Hepatocyte (in vitro differentiated cells): ENCODE measurements at regions not wholly inside any gene's neighbourhood (a gene's known extent, or its start where the extent isn't known, plus 50 kb on each side); places are given as distances from the start of the nearest gene placed in this dataset.

Source experiments
- DNase-seq: peaks from one replicate; pipeline ENCODE4 v3.0.0-alpha.2; 2016; ENCODE audit warnings: low spot score
- H2AFZ ChIP-seq: fragments of 200-600 bp; sonication (generic); 2 replicates; pipeline ENCODE4 v1.6.0; 2016; ENCODE audit warnings: antibody characterized with exemption, mild to moderate bottlenecking
- H3K27ac ChIP-seq: fragments of 200-600 bp; sonication (generic); 2 replicates; pipeline ENCODE4 v1.5.1; 2016; ENCODE audit warnings: mild to moderate bottlenecking
- H3K27me3 ChIP-seq: fragments of 200-600 bp; sonication (generic); 2 replicates; pipeline ENCODE4 v1.6.1; 2016
- H3K36me3 ChIP-seq: fragments of 200-600 bp; sonication (generic); replicated peaks from 2 replicates; pipeline ENCODE4 v1.5.1; 2016; ENCODE audit warnings: low read depth; ENCODE audit not compliant: insufficient read depth
- H3K4me1 ChIP-seq: fragments of 200-600 bp; sonication (generic); 2 replicates; pipeline ENCODE4 v1.5.1; 2016; ENCODE audit warnings: mild to moderate bottlenecking, moderate library complexity; ENCODE audit not compliant: insufficient read depth
- H3K4me2 ChIP-seq: fragments of 200-600 bp; sonication (generic); 2 replicates; pipeline ENCODE4 v1.6.0; 2016
- H3K4me3 ChIP-seq: fragments of 200-600 bp; sonication (generic); 2 replicates; pipeline ENCODE4 v1.5.1; 2016; ENCODE audit warnings: mild to moderate bottlenecking
- H3K79me2 ChIP-seq: fragments of 200-600 bp; sonication (generic); 2 replicates; pipeline ENCODE4 v1.6.0; 2017; ENCODE audit warnings: mild to moderate bottlenecking
- H3K9me2 ChIP-seq: fragments of 200-600 bp; sonication (generic); replicated peaks from 2 replicates; pipeline ENCODE4 v1.6.0; 2017; ENCODE audit warnings: mild to moderate bottlenecking; ENCODE audit not compliant: insufficient read depth
- H3K9me3 ChIP-seq: fragments of 200-600 bp; sonication (generic); 2 replicates; pipeline ENCODE4 v1.5.1; 2016; ENCODE audit warnings: low read depth, mild to moderate bottlenecking
- H4K20me1 ChIP-seq: fragments of 200-600 bp; sonication (generic); 2 replicates; pipeline ENCODE4 v1.6.0; 2016; ENCODE audit warnings: mild to moderate bottlenecking; ENCODE audit not compliant: insufficient read depth, poor library complexity, severe bottlenecking
- CTCF ChIP-seq: fragments of 200-600 bp; sonication (generic); IDR thresholded peaks from 2 replicates; pipeline ENCODE4 v1.5.1; 2016; ENCODE audit warnings: antibody characterized with exemption, mild to moderate bottlenecking; ENCODE audit not compliant: poor library complexity
- EZH2 ChIP-seq: fragments of 200-600 bp; sonication (generic); IDR thresholded peaks from 2 replicates; pipeline ENCODE4 v1.6.1; 2016; ENCODE audit warnings: antibody characterized with exemption, mild to moderate bottlenecking, borderline replicate concordance
- EZH2phosphoT487 ChIP-seq: fragments of 200-600 bp; sonication (generic); IDR thresholded peaks from one replicate; pipeline ENCODE4 v1.6.1; 2018; ENCODE audit warnings: antibody characterized with exemption, mild to moderate bottlenecking, low read depth, moderate library complexity; ENCODE audit not compliant: unreplicated experiment, severe bottlenecking
- WGBS: methylation state at CpG from one replicate; pipeline ENCODE4 v1.1.6; 2016; ENCODE audit warnings: low lambda C conversion rate; ENCODE audit errors: missing lambda C conversion rate; 5-methylcytosine and 5-hydroxymethylcytosine counted together

DNA sequence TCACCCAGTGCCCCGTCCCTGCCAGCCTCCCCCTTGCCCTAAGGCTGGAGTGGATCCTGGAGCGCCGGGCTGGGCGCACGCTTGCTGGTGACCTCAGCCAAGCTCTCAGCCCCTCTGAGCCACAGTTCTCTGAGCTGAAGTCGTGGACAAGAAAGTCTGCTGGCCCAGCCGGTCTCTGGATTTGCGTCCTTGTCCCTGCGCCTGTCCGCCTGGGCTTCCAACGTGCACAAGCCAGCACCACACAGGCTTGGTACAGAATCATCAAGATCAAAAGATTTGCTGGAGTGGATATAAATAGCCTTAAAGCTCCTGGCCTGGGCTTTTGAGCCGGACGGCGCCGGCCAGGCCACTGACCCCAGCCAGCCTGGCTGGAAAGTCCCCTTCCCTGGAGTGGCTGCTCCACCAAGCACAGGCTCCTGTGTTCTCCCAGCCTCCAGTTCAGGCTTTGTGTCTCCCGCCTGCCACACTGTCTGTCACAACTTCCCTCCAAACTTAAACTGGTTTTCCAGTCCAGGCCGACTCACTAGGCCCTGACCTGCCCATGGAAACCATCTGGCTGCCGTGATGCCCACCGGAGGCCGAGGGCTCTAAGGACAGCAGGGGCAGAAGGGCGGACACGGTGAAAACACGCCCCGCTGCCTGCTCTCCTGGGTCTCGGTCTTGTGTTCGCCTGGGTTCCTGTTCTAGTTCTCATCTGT lies 156.2 kb downstream of the NUP210 start:
- no peak overlapping the region for H3K4me3 ChIP-seq
- no peak overlapping the region for H3K4me2 ChIP-seq
- H4K20me1 ChIP-seq: no peaks in the 10 kb centered on the region
- no peaks in the 10 kb centered on the region for H3K36me3 ChIP-seq
- no peak overlapping the region for H3K27ac ChIP-seq
- H3K9me2 ChIP-seq: no peaks in the 10 kb centered on the region
- no peak overlapping the region for H2AFZ ChIP-seq
- no peaks in the 10 kb centered on the region for H3K4me1 ChIP-seq
- H3K79me2 ChIP-seq: no peaks in the 10 kb centered on the region
- no peaks in the 10 kb centered on the region for H3K9me3 ChIP-seq
- 83% methylated on average over 26 of the region's 26 CpGs for WGBS
- H3K27me3 ChIP-seq: no peaks in the 10 kb centered on the region
- peak; percentile 32 for DNase-seq
- TF ChIP-seq CTCF (no peak), EZH2 (no peak), EZH2phosphoT487 (no peak)

- no peak overlapping the region for H3K27ac ChIP-seq
- no peaks in the 10 kb centered on the region for H3K79me2 ChIP-seq
- peak; percentile 48 for DNase-seq
- H3K27me3 ChIP-seq: no peaks in the 10 kb centered on the region
- 60% methylated on average over 7 of the region's 7 CpGs for WGBS
- H3K4me1 ChIP-seq: no peaks in the 10 kb centered on the region
- H3K9me3 ChIP-seq: no peaks in the 10 kb centered on the region
- no peaks in the 10 kb centered on the region for H3K36me3 ChIP-seq
- H3K4me2 ChIP-seq: no peak overlapping the region
- no peak overlapping the region for H3K4me3 ChIP-seq
- no peak overlapping the region for H2AFZ ChIP-seq
- TF ChIP-seq EZH2 (no peak), CTCF (no peak), EZH2phosphoT487 (no peak)
- no peaks in the 10 kb centered on the region for H4K20me1 ChIP-seq
- H3K9me2 ChIP-seq: no peaks in the 10 kb centered on the region
Measured at GRCh38 chr3:13262493-13263211, 157.5 kb downstream of the NUP210 start.

- Histone ChIP-seq H4K20me1 (no peaks in the 10 kb centered on the region), H3K4me3 (no peak overlapping the region), H3K27ac (no peak overlapping the region), H3K9me3 (no peaks in the 10 kb centered on the region), H3K27me3 (no peaks in the 10 kb centered on the region), H3K36me3 (no peaks in the 10 kb centered on the region), H3K4me1 (no peaks in the 10 kb centered on the region), H3K79me2 (no peaks in the 10 kb centered on the region), H2AFZ (no peak overlapping the region), H3K9me2 (no peaks in the 10 kb centered on the region), H3K4me2 (no peak overlapping the region)
- TF ChIP-seq EZH2phosphoT487 (no peak), EZH2 (no peak), CTCF (no peak)
- 86% methylated on average over 6 of the region's 6 CpGs for WGBS
- DNase-seq: no peak
Measured at GRCh38 chr3:13261892-13262291, 158.2 kb downstream of the NUP210 start.
